HG03354 (cell line): ENCODE measurements at regions not wholly inside any gene's neighbourhood (a gene's known extent, or its start where the extent isn't known, plus 50 kb on each side); places are given as distances from the start of the nearest gene placed in this dataset.
"Not testable (repeated sequence)": the region's sequence is repeated elsewhere in the genome, so short reads cannot be mapped to it uniquely, and the experiment has no call there.

Experiments used
- ATAC-seq: cut with Tn5 transposase; IDR thresholded peaks from one replicate; pipeline ENCODE4 v1.9.1; 2021; ENCODE audit warnings: mild to moderate bottlenecking; ENCODE audit not compliant: unreplicated experiment, poor library complexity, severe bottlenecking

DNA sequence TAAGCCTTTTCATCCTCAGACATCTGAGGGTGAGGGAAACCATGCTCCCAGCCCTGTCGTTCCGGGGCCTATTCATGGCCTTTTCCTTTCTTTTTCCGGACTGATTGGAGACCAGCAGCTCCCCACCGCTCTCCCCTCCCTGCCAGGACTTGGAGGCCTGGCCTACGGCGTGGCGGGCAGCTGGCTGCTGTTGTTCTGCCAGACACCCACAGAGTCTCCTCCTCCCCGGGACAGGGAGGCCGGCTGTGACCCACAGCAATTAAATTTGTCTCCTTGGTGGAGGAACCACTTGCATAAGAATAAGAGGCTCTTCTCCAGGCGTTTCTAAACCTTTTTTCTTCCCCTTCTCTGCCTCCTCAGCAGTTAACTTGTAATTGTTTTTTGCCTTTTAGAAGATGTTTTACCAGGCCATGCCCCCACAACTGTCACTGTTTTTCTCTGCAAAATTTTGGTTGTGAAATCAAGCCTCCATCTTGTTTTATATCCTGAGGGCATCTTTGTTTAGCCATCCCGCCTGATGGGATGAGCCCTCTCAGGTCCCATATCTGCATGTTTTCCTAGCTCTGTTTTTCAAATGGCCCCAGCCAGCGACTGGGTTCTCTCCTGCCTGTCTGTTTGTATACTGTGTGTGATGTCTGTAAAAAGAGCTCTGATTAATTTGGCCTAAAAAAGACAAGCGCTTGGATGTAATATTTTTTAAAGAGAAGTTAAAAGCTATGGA is 1060.0 kb upstream of the DDX18 start:
- ATAC-seq = no peak

DNA sequence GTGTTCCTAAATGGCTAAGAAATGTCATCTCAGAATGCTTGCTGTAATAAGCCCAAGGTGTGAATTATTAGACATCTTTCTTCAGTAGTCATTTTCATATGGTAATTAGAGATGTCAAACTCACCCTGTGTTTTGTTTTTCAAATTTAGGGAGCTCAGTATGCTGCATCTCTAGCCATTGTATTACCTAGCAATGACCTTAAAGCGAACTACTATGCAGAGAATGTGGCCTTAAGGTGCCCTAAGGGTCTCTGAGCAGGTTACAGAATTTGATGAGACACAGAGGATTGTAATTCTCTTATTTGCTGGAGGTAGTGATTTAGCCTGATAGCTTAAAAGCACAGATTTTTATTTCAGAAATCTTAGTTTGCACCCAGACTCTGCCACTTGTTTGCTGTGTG is 1052.6 kb upstream of the DDX18 start:
- no peak for ATAC-seq

DNA sequence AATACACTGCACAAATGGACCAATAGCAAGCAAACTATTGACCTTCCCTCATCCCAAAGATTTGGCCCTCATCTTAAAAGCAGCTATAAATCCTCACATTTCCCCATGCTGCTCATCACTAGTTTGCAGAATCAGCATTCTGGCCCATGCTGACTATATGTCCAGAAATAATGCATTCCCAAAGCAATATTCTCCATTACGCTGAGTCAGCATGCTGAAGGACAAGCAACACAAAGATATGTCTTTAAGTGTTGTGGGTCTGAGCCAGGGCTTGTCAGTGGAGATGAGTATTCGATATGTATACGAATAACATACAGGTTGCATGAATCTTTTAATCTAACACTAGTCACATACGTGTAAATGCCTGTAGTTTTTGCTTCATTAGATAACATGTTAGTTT is 1045.0 kb upstream of the DDX18 start:
- ATAC-seq = no peak

DNA sequence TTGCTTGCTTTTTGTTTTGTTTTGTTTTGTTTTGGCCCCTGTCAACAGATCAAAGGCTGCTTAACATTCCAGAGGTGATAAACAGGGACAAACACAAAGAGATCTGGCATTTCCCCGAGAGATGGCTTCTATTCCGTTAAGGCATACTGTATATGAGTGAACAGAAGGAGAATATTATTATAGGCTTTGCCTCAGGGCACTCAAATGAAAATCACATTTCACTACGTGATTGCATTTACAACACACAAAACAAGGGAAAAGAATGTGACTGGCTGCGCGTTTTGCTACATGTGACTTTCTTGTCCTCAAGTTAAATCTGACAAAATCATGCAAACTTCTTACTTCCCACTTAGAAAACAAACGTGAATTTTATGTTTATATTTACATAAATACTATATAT is 1037.9 kb upstream of the DDX18 start:
- no peak for ATAC-seq

DNA sequence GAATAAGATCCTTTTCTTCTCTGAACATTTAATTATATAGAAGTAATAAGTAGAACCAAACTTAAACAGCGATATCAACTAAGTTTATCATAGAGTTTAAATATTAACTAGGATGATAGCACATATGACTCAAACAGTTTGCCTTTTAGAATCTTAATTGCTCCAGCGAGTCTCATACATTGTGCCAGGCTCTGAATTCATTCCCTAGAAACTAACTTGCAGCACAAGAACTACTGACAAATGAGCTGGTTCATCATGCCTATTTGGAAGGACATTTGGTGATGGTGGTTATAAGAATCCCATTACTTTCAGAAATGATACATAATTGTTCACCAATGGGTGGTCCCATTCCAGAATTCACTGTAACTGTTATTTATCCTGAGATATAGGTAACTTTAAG is 1026.6 kb upstream of the DDX18 start:
- no peak for ATAC-seq

DNA sequence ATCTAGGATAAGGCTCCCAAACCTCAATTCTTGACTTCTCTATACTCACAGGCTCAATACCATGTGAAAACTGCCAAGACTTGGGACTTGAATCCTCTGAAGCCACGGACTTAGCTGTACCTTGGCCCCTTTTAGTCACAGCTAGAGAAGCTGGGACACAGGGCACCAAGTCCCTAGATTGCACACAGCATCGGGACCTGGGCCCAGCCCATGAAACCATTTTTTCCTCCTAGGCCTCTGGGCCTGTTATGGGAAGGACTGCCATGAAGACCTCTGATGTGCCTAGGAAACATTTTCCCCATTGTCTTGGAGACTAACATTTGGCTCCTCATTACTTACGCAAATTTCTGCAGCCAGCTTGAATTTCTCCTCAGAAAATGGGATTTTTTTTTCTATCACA is 1011.8 kb upstream of the DDX18 start:
- ATAC-seq = no peak

DNA sequence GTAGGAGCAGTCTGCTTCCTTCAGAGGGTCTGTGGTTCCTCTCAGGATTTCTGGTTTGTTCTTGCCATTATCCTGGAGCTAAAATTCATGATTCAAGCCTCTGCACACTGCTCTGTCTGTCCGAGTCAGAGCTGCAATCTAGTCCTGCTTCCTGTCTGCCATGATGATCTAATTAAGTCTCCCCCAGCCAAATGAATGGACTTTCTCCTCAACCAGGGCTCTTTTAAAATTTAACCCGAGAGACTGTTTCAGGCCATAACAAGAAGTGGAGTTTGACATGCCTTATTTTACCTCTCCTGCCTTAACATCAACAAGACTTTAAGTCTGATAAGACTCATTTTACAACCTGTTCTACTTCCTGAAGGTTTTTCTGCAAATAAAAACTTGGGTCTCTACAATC is 1009.6 kb upstream of the DDX18 start:
- ATAC-seq = no peak

DNA sequence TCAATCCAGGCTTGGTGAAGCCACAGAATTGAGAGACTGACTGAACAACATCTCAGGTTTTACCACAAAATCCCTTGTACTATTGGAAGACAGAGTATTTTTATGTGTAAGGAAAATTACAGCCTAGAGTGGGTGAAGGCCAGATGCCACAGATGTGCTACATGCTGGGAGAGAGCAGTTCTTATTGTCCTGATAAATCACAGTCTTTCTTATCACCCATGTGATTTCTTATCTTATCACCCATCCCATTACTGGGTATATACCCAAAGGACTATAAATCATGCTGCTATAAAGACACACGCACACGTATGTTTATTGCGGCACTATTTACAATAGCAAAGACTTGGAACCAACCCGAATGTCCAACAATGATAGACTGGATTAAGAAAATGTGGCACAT is 1008.0 kb upstream of the DDX18 start:
- not testable (repeated sequence) for ATAC-seq

DNA sequence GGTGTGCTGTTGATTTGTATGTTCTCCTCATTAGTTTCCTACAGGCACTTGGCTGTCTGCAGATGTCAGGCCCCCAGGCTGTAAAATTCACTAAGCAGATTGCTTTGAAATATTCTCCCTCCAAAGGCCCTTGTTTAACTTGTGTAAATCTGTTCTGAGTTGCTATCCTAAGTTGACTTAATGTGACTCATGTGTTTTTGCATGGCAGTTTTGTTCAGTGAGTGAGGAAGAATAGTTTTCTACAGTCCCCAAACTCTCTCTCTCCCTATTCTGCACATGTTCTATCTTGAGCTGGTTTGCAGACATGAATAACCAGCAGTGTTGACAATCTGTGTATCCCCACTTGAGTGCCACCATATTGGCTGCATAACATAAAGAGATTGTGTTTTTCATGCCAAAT is 1005.4 kb upstream of the DDX18 start:
- ATAC-seq = no peak

DNA sequence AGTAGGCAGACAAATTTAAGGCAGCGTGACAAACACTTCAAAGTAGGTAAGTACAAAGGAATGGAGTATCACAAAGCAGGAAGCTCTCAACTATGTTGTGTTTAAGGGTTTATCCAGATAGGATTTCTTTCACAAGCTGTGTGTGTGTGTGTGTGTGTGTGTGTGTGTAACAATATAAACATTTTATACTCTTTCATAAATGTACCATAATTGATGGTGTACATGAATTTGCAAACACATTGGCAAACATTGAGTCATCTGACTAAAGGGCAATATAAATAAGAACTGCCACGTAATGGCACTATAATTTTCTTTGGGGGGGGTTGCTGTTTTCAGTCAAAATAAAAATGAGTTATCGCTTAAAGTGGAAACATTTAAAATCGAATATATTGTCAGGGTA is 1004.4 kb upstream of the DDX18 start:
- no peak for ATAC-seq

DNA sequence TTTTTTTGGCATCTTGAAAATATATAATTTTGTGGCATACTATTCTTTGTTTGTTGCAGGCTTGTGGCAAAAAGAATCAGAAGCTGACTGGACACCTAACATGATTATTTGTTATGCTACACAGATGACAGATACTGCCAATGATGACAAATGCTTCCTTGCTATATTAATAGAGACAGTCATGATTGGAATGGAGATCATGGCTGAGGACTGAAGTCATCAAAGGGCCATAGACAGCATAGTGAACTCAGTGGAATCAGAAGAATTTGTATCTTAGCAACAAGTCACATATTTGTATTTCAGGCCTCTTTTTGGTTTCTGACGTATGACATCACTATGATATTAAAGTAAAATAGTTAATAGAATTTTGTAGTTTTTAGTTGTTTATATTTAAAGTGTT is 1003.8 kb upstream of the DDX18 start:
- no peak for ATAC-seq

DNA sequence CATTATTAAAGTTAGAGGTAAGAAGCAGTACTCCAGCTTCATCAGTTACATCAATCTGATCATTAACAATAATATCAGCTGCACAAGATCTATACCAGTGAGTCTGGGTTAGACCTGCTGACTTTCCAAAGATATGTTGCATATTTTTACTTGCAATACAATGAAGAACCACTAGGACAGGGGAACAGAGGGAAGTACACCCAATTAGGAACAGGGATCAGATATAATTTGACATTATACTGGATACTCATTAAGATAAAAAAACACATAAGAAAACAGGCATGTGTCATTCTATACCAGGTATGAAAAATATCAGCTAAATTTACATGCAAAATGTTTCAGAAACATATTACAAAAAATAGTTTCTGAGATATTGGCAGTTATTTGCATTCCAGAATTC is 995.1 kb upstream of the DDX18 start:
- ATAC-seq = no peak

DNA sequence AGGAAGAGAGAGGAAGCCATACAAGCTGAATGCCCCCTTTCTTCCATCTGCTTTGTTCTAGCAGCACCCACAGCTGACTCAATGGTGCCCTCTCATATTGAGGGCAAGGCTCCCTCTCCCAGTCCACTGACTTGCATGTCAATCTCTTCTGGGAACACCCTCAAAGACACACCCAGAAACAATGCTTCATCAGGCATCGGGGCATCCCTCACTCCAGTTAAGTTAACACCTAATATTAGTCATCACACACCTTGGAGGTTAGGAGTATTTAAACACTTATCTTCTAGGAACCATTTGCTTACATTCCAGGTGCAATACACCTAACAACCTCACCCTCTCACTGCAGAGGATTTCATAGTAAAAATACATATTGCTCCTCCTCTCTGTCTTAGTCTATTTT is 993.5 kb upstream of the DDX18 start:
- ATAC-seq = no peak

DNA sequence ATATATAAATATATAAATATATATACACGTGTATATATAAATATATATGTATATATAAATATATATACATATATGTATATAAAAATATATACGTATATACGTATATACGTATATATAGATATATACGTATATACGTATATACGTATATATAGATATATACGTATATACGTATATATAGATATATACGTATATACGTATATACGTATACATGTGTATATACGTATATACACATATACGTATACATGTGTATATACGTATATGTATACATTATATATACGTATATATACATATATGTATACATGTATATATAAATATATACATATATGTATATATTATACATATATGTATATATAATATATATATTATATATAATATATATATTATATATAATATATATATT is 984.9 kb upstream of the DDX18 start:
- not testable (repeated sequence) for ATAC-seq

DNA sequence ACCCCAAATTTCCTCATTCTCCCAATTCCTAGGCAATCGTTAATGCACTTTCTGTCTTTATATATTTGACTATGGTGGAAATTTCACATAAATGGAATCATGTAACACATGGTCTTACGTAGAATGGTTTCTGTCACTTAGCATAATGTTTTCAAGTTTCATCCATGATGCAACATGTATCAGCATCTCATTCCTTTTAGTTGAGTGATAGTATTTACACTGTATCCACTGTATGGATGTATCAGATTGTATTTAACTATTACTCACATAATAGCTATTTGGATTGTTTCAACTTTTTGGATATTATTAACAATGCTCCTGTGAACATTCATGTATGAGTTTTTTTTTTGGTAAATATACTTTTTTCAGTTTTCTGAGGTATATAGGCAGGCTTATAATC is 982.3 kb upstream of the DDX18 start:
- no peak for ATAC-seq

DNA sequence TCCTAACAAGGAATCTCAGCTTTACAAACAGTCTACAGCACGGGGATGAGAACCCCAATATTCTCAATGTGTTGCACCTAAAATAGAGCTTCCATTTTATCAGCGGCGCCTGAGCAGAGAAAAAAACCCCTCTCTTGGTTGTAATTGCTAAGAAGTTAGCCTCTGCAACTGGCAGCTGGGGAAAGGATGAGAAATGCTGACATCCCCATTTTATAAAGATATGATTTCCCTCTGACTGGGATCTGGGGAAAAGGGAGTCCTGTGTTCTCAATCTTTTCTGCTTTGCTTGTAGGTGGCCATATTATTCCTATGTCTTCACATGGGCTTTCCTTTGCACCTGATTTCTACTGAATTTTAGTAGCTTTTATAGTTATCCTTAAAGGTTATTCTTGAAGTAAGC is 981.4 kb upstream of the DDX18 start:
- ATAC-seq = no peak

DNA sequence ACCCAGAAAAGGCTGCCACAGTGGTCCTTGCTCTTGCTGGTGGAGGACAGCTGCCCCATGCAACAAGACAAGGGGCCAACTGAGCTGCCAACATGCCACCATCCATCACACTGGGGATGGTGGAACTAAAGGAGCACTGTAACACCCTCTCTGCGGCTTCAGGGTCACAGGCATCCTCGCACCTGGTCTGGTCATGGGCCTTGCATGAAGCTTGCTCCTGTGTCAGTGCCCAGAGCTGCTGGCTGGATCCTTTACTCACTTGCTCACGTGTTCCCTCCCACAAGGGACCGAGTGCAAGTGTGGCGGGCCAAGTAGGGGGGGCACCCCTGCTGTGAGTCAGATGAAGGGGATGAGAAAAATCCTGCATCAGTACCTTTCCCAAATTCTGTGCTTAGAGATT is 972.3 kb upstream of the DDX18 start:
- no peak for ATAC-seq

DNA sequence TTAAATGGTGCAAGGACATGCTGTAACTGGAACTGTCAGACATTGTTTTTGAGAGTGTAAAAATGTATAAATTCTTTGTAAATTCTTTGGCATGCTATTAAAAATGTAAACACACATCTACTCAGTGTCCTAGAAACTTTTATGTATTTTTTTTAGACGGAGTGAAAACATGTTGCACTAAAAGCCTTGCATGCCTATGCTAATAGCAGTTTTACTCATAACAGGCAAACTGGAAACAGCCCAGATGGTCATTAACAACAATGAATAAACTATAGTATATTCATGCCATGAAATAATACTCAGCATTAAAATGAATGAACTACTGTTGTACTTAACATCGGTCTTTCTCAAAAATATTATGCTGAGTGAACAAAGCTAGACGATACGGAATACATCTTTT is 954.8 kb upstream of the DDX18 start:
- ATAC-seq = no peak

DNA sequence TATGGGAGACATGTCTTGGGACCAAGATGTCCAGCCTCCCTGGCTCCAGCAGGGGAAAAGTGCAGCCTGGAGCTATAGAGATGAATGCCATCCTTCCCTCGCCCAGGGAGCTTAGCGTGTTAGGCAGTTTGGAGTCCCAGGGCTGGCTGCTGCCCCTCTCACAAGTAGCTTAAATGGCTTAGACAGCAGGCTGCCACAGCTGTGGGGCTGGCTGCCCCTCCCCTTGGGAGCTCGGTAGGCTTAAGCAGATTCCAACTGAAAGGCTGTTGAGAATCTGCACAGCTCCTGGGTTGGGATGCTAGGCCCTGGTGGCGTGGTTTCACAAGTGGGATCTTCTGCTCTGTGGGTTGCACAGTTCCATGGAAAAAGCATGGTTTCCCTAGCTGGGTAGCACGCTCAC is 940.5 kb upstream of the DDX18 start:
- no peak for ATAC-seq

DNA sequence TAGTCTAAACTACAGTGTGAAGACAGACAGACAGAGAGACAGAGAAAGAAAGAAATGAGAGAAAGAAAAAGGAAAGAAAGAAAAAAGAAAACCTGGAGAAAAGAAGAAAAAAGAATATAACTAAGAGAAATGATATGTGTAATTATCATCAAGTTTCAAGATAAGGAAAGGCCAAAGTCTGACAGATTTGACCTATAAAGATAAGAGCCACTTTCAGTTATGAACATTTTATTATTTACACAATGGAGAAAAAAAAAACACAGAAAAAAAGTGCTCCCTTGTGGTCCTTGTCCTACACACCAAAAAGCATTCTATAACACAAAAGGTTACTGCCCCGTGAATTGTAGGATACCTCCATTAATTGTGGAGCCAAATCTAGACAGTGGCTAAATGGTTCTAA is 937.2 kb upstream of the DDX18 start:
- no peak for ATAC-seq

DNA sequence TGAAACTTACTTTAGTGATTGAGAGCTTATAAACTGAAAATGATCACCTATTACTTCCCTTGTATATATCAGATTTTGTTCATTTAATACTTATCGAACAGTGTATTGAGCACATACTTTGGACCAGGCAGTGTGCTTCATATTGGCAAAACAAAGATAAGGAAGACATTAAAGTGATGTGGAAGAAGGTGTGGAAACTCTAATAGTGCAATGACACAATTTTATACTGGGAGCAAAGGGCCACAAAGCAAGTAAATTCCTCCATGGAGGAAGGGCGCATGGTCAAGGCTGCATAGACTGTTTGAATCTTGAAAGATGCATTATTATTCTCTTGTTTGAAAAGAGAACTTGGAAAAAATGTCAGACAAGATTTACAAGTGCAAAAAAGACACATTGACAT is 936.5 kb upstream of the DDX18 start:
- no peak for ATAC-seq

DNA sequence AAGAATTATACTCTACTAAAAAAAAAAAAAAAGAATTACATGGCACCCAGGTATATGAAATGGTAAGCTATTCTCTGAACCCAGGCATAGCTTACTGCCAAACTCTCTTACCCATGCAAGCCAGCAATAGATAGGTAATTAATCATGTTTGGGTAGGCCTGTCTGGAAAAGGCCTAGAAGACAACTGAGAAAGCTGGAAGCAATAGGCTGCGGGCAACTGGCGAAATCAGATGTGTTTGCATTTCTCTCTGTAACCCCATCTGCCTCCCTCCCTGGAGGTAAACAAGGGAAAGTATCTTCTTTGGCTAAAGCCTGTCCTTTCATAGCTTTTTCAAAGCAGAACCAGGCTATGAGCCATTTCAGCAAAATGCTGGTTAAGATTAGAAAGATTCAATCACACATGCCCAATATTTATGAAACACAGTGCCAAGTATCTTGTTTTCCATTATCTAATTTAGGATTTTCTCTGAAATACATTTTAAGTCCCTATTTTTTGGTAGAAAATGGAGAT is 934.8 kb upstream of the DDX18 start:
- ATAC-seq = no peak
